K562 (cell line): ENCODE measurements at regions not wholly inside any gene's neighbourhood (a gene's known extent, or its start where the extent isn't known, plus 50 kb on each side); places are given as distances from the start of the nearest gene placed in this dataset.

Experiments
- ATAC-seq: fragments of 200-7000 bp; cut with Tn5 transposase; 3 replicates; pipeline ENCODE4 v1.9.1; 2020; ENCODE audit warnings: moderate library complexity
- BruUV-seq: library from RNA; stranded (reverse); fragments of 400-500 nt; replicated peaks from 2 replicates; lab custom pipeline; 2021; lab: Mats Ljungman, UMichigan
- CTCF ChIA-PET: fragments of 300-600 bp; formaldehyde crosslinking; extraction: SDS; loops from one replicate; lab custom pipeline; 2021; ENCODE audit warnings: low intra/inter-chr PET ratio; lab: Yijun Ruan, JAX
- POLR2A ChIA-PET: fragments of 300-600, 350-650 bp; sonication (Branson Sonifier 250); formaldehyde crosslinking; extraction: SDS; loops from one replicate; lab custom pipeline; 2021; ENCODE audit warnings: antibody characterized with exemption, inconsistent platforms; lab: Yijun Ruan, JAX
- DNase-seq, 4 experiments: peaks; one replicate each; pipeline versions ENCODE4 v3.0.0 to v3.0.0-alpha.2; 2011 to 2018; ENCODE audit warnings: low spot score in 3 of 4, mixed read lengths in 3 of 4; ENCODE audit errors: extremely low read depth in 1 of 4
- FAIRE-seq: peaks from 2 replicates; lab custom pipeline; 2011; peaks lifted over from hg19 to GRCh38; lab: Jason Lieb, UNC
- H2AFZ ChIP-seq: 2 replicates; pipeline ENCODE4 v1.6.0; 2011; ENCODE audit warnings: low read depth, low read length, control low read depth, inconsistent platforms
- H3K27ac ChIP-seq: fragments of 200-600 bp; 3 replicates; pipeline ENCODE4 v1.8.0; 2011; ENCODE audit warnings: low read depth, mild to moderate bottlenecking, control low read depth, inconsistent platforms, low read length, moderate library complexity, mixed read lengths; ENCODE audit errors: extremely low read depth
- H3K27me3 ChIP-seq, 2 experiments: fragments of 300-600 bp in 1 of 2; 2 replicates in 1 of 2; 3 replicates in 1 of 2; pipeline versions ENCODE4 v1.6.0 to v1.8.0; 2011; ENCODE audit warnings: inconsistent platforms in 2 of 2, low read length in 2 of 2, mild to moderate bottlenecking in 1 of 2, mixed read lengths in 1 of 2, moderate library complexity in 1 of 2; ENCODE audit not compliant: control insufficient read depth in 2 of 2, insufficient read depth in 2 of 2
- H3K36me3 ChIP-seq: fragments of 300-600 bp; 3 replicates; pipeline ENCODE4 v1.8.0; 2011; ENCODE audit warnings: mild to moderate bottlenecking, low read length, inconsistent platforms; ENCODE audit not compliant: control insufficient read depth, insufficient read depth
- H3K4me1 ChIP-seq, 2 experiments: fragments of 200-600 bp in 1 of 2; replicated peaks in 1 of 2; 2 replicates in 1 of 2; 3 replicates in 1 of 2; pipeline versions ENCODE4 v1.5.1 to v1.8.0; 2011; ENCODE audit warnings: inconsistent platforms in 2 of 2, low read length in 2 of 2, mild to moderate bottlenecking in 1 of 2, mixed read lengths in 1 of 2, moderate library complexity in 1 of 2; ENCODE audit not compliant: control insufficient read depth in 2 of 2, insufficient read depth in 2 of 2
- H3K4me2 ChIP-seq: 2 replicates; pipeline ENCODE4 v1.6.1; 2011; ENCODE audit warnings: low read length, control low read depth, inconsistent platforms, mixed read lengths; ENCODE audit not compliant: insufficient read depth
- H3K4me3 ChIP-seq: fragments of 200-600 bp; sonication (generic), shearing (Covaris generic); 2 replicates; pipeline ENCODE4 v1.5.1; 2016; ENCODE audit warnings: control low read depth, inconsistent platforms
- H3K79me2 ChIP-seq: fragments of 200-600 bp; 3 replicates; pipeline ENCODE4 v1.8.0; 2011; ENCODE audit warnings: low read length, inconsistent platforms; ENCODE audit not compliant: control insufficient read depth, insufficient read depth
- H3K9ac ChIP-seq, 2 experiments: 2 replicates each; pipeline versions ENCODE4 v1.6.0 to v1.6.1; 2011; ENCODE audit warnings: low read depth in 2 of 2, low read length in 2 of 2, control low read depth in 1 of 2, inconsistent platforms in 1 of 2, mild to moderate bottlenecking in 1 of 2, mixed read lengths in 1 of 2; ENCODE audit not compliant: insufficient read depth in 1 of 2
- H3K9me1 ChIP-seq: one replicate; pipeline ENCODE4 v1.6.0; 2011; ENCODE audit warnings: inconsistent platforms, mild to moderate bottlenecking, low read length, moderate library complexity; ENCODE audit not compliant: control insufficient read depth, insufficient read depth
- H3K9me3 ChIP-seq: replicated peaks from 2 replicates; pipeline ENCODE4 v1.5.1; 2011; ENCODE audit warnings: low read depth, low read length, inconsistent platforms; ENCODE audit not compliant: control insufficient read depth, insufficient read depth
- H4K20me1 ChIP-seq: replicated peaks from 2 replicates; pipeline ENCODE4 v1.6.1; 2011; ENCODE audit warnings: low read length, inconsistent platforms, mixed read lengths; ENCODE audit not compliant: control insufficient read depth, insufficient read depth
- FOSL1 ChIP-seq: fragments of 200-800 bp; sonication (Bioruptor generic); conservative IDR thresholded peaks from 2 replicates; pipeline ENCODE4 v1.6.1; 2016; ENCODE audit warnings: missing genetic modification characterization, missing compliant biosample characterization
- ZNF586 ChIP-seq: fragments of 450-650 bp; formaldehyde crosslinking; conservative IDR thresholded peaks from 2 replicates; pipeline ENCODE4 v1.4.0; 2020; ENCODE audit warnings: mild to moderate bottlenecking, moderate library complexity
- WGBS: fragments of 100-300 bp; shearing (Covaris generic); methylation state at CpG from one replicate; pipeline ENCODE4 v1.1.6; 2016; ENCODE audit warnings: low coverage, mixed read lengths; ENCODE audit not compliant: insufficient coverage; ENCODE audit errors: missing lambda C conversion rate; 5-methylcytosine and 5-hydroxymethylcytosine counted together
- in situ Hi-C: fragments of 300-500 bp; cut with MboI; formaldehyde crosslinking; loops from 4 replicates; pipeline ENCODE4 v1.15.0; 2018; ENCODE audit warnings: inconsistent platforms, mixed read lengths
- intact Hi-C: fragments of 100-400 bp; cut with micrococcal nuclease; formaldehyde crosslinking; loops from 2 replicates; pipeline ENCODE4 v1.14.2; 2022
- TF ChIP-seq, protein P1 (sequence below), 2 experiments: fragments of 450-650 bp in 1 of 2; sonication (generic) in 1 of 2; formaldehyde crosslinking in 1 of 2; IDR thresholded peaks in 1 of 2; conservative IDR thresholded peaks in 1 of 2; 2 replicates each; pipeline versions ENCODE4 v1.6.1 to v1.8.1; 2016 to 2023; ENCODE audit warnings: mild to moderate bottlenecking in 2 of 2, moderate library complexity in 2 of 2, inconsistent platforms in 1 of 2, missing genetic modification reagents in 1 of 2

GRCh38 chr21:43340491-43341377 lies 86.2 kb downstream of the SIK1 start:
- no peak overlapping the region for H2AFZ ChIP-seq
- no TSS peak for BruUV-seq
- 0 out of 2 replicates have a peak, but pooled peaks cover 3% of the 10 kb centered on the region for H4K20me1 ChIP-seq
- H3K9me3 ChIP-seq = no peaks in the 10 kb centered on the region; the same call in 1 of the 2 replicates
- peaks cover 0 to 42% of the 10 kb centered on the region in 2 experiments; a peak in 2 of 5 replicates for H3K4me1 ChIP-seq
- in situ Hi-C loops = no loop called here
- H3K4me2 ChIP-seq = no peak overlapping the region
- peak overlapping the region in 1 of 2 experiments; percentile 35; a peak in 1 of 4 replicates for H3K9ac ChIP-seq
- ChIA-PET POLR2A (interaction anchor here (0.7 to 1.0 kb wide), 4 partner anchors 35 to 1055 kb away, joined by 3 read pairs; no protein-coding TSS in a partner anchor), CTCF (no interaction called here)
- ATAC-seq (peak; percentile 27; the same call in 2 of the 3 replicates), DNase-seq (peak in 3 of 4 experiments; percentile 54 to 69 (median 61)), FAIRE-seq (no peak)
- no peaks in the 10 kb centered on the region for H3K9me1 ChIP-seq
- WGBS = 3% methylated on average over 29 of the region's 29 CpGs
- no peaks in the 10 kb centered on the region for H3K79me2 ChIP-seq
- no peak overlapping the region for H3K27ac ChIP-seq
- H3K27me3 ChIP-seq = peaks cover 33 to 72% of the 10 kb centered on the region in 2 experiments; a peak in 4 of 5 replicates
- H3K36me3 ChIP-seq = no peaks in the 10 kb centered on the region
- H3K4me3 ChIP-seq = no peak overlapping the region
- intact Hi-C loops = no loop called here
- TF ChIP-seq, protein P1, sequence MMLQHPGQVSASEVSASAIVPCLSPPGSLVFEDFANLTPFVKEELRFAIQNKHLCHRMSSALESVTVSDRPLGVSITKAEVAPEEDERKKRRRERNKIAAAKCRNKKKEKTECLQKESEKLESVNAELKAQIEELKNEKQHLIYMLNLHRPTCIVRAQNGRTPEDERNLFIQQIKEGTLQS (IDR thresholded peaks at IDR 0.05) = peak; percentile 50; the same call in 1 of the 2 replicates
- TF ChIP-seq, protein P1 (CRISPR knock-in tag; conservative IDR thresholded peaks at IDR 0.05) = no peak
- TF ChIP-seq FOSL1 (tag) (peak; percentile 36; the same call in 1 of the 2 replicates), ZNF586 (CRISPR knock-in tag) (no peak)
